ENCODE measurements at regions not wholly inside any gene's neighbourhood (a gene's known extent, or its start where the extent isn't known, plus 50 kb on each side); places are given as distances from the start of the nearest gene placed in this dataset.

- DNase-seq = no peak
- in situ Hi-C loops (cut with MboI; ENCODE audit: low pct_ligation_motif_present in 1 of 4, low pct_unique_long_range_greater_than_20kb in 1 of 4, low sequenced_read_pairs in 3 of 4) = no loop called here
- TF ChIP-seq EP300 (IDR thresholded peaks at IDR 0.05; ENCODE audit: low read depth) (no peak), POLR2AphosphoS5 (IDR thresholded peaks at IDR 0.05) (no peak), POLR2A (IDR thresholded peaks at IDR 0.05) (no peak), CTCF (IDR thresholded peaks at IDR 0.05) (no peak)
- 71% methylated on average over 14 of the region's 17 CpGs; no CpG with 5 or more reads in 1 of the 2 donors for WGBS, 2 donors (ENCODE audit: low coverage in 1 of 2)
- intact Hi-C loops (cut with DNase I; ENCODE audit: low total_unique reads) = no loop called here
- Histone ChIP-seq H3K27me3 (peaks cover 50% of the 10 kb centered on the region), H3K4me3 (no peak overlapping the region), H3K9me3 (no peaks in the 10 kb centered on the region), H3K4me1 (peaks cover 0 to 6% (median 0%) of the 10 kb centered on the region in 4 donors), H3K27ac (no peak overlapping the region), H3K36me3 (no peaks in the 10 kb centered on the region)
Observed at GRCh38 chr7:1320616-1321240, 88.1 kb downstream of the UNCX start.

GRCh38 chr7:1321411-1322239 lies 89.0 kb downstream of the UNCX start:
- peaks cover 54% of the 10 kb centered on the region for H3K27me3 ChIP-seq
- WGBS, 2 donors (ENCODE audit: low coverage in 1 of 2) = 69% methylated on average over 38 of the region's 39 CpGs; no CpG with 5 or more reads in 1 of the 2 donors
- no peaks in the 10 kb centered on the region for H3K9me3 ChIP-seq
- DNase-seq = no peak
- no peak overlapping the region for H3K4me3 ChIP-seq
- no peak overlapping the region for H3K27ac ChIP-seq
- intact Hi-C loops (cut with DNase I; ENCODE audit: low total_unique reads) = no loop called here
- peaks cover 0 to 6% (median 0%) of the 10 kb centered on the region in 4 donors for H3K4me1 ChIP-seq
- in situ Hi-C loops (cut with MboI; ENCODE audit: low pct_ligation_motif_present in 1 of 4, low pct_unique_long_range_greater_than_20kb in 1 of 4, low sequenced_read_pairs in 3 of 4) = no loop called here
- no peaks in the 10 kb centered on the region for H3K36me3 ChIP-seq
- TF ChIP-seq EP300 (IDR thresholded peaks at IDR 0.05; ENCODE audit: low read depth) = no peak
- no peak for TF ChIP-seq POLR2AphosphoS5 (IDR thresholded peaks at IDR 0.05)
- TF ChIP-seq CTCF (IDR thresholded peaks at IDR 0.05) = no peak
- TF ChIP-seq POLR2A (IDR thresholded peaks at IDR 0.05) = no peak

- Histone ChIP-seq H3K27ac (no peak overlapping the region), H3K36me3 (no peaks in the 10 kb centered on the region), H3K4me1 (peaks cover 0 to 6% (median 0%) of the 10 kb centered on the region in 4 donors), H3K27me3 (peaks cover 54% of the 10 kb centered on the region), H3K9me3 (no peaks in the 10 kb centered on the region), H3K4me3 (no peak overlapping the region)
- intact Hi-C loops (cut with DNase I; ENCODE audit: low total_unique reads) = no loop called here
- TF ChIP-seq POLR2AphosphoS5 (IDR thresholded peaks at IDR 0.05) (no peak), POLR2A (IDR thresholded peaks at IDR 0.05) (no peak), CTCF (IDR thresholded peaks at IDR 0.05) (no peak), EP300 (IDR thresholded peaks at IDR 0.05; ENCODE audit: low read depth) (no peak)
- DNase-seq = no peak
- in situ Hi-C loops (cut with MboI; ENCODE audit: low pct_ligation_motif_present in 1 of 4, low pct_unique_long_range_greater_than_20kb in 1 of 4, low sequenced_read_pairs in 3 of 4) = no loop called here
- 67% methylated on average over 32 of the region's 35 CpGs; no CpG with 5 or more reads in 1 of the 2 donors for WGBS, 2 donors (ENCODE audit: low coverage in 1 of 2)
Observed at GRCh38 chr7:1322240-1323110, 89.8 kb downstream of the UNCX start.
